ENCODE measurements at regions not wholly inside any gene's neighbourhood (a gene's known extent, or its start where the extent isn't known, plus 50 kb on each side); places are given as distances from the start of the nearest gene placed in this dataset.

- H3K27me3 ChIP-seq (ENCODE audit: control insufficient read depth, insufficient read depth, low read length): no peaks in the 10 kb centered on the region
- H3K36me3 ChIP-seq (ENCODE audit: control insufficient read depth, insufficient read depth, low read length): no peaks in the 10 kb centered on the region
- FAIRE-seq (no peak), DNase-seq (ENCODE audit: low read depth) (no peak)
- no peak overlapping the region for H3K4me3 ChIP-seq (ENCODE audit: low read depth, low read length)
- no peak for TF ChIP-seq CTCF (IDR thresholded peaks at IDR 0.05; ENCODE audit: insufficient read depth, low read length, severe bottlenecking)
Measured at GRCh38 chr3:82741346-82741745, 979.9 kb upstream of the GBE1 start.

DNA sequence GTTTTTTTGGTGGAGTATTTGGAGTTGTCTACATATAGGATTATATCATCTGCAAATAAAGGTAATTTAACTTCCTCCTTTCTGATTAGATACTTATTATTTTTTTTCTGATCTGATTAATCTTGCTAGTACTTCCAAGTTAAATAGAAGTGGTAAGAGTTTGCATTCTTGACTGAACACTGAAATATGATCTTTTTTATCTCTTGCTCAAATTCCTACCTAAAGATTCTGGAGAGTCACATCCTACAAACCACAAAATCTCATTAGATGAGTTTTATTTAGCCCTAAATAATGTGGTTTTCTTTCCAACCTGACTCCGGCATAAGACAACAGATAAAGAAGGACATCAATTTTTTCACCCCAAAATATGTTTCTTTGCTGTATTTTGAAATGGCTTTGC, 977.9 kb upstream of the GBE1 start:
- Histone ChIP-seq H3K4me3 (ENCODE audit: low read depth, low read length) (no peak overlapping the region), H3K27me3 (ENCODE audit: control insufficient read depth, insufficient read depth, low read length) (no peaks in the 10 kb centered on the region), H3K36me3 (ENCODE audit: control insufficient read depth, insufficient read depth, low read length) (no peaks in the 10 kb centered on the region)
- FAIRE-seq (no peak), DNase-seq (ENCODE audit: low read depth) (no peak)
- no peak for TF ChIP-seq CTCF (IDR thresholded peaks at IDR 0.05; ENCODE audit: insufficient read depth, low read length, severe bottlenecking)

GRCh38 chr3:82736696-82737277, 975.3 kb upstream of the GBE1 start:
- no peaks in the 10 kb centered on the region for H3K36me3 ChIP-seq (ENCODE audit: control insufficient read depth, insufficient read depth, low read length)
- DNase-seq (ENCODE audit: low read depth): no peak
- H3K4me3 ChIP-seq (ENCODE audit: low read depth, low read length): no peak overlapping the region
- no peak for FAIRE-seq
- TF ChIP-seq CTCF (IDR thresholded peaks at IDR 0.05; ENCODE audit: insufficient read depth, low read length, severe bottlenecking): no peak
- H3K27me3 ChIP-seq (ENCODE audit: control insufficient read depth, insufficient read depth, low read length): no peaks in the 10 kb centered on the region

- TF ChIP-seq CTCF (IDR thresholded peaks at IDR 0.05; ENCODE audit: insufficient read depth, low read length, severe bottlenecking): no peak
- H3K36me3 ChIP-seq (ENCODE audit: control insufficient read depth, insufficient read depth, low read length): no peaks in the 10 kb centered on the region
- no peak overlapping the region for H3K4me3 ChIP-seq (ENCODE audit: low read depth, low read length)
- no peak for FAIRE-seq
- DNase-seq (ENCODE audit: low read depth): no peak
- H3K27me3 ChIP-seq (ENCODE audit: control insufficient read depth, insufficient read depth, low read length): no peaks in the 10 kb centered on the region
Measured at GRCh38 chr3:82715091-82715856, 953.8 kb upstream of the GBE1 start.

DNA sequence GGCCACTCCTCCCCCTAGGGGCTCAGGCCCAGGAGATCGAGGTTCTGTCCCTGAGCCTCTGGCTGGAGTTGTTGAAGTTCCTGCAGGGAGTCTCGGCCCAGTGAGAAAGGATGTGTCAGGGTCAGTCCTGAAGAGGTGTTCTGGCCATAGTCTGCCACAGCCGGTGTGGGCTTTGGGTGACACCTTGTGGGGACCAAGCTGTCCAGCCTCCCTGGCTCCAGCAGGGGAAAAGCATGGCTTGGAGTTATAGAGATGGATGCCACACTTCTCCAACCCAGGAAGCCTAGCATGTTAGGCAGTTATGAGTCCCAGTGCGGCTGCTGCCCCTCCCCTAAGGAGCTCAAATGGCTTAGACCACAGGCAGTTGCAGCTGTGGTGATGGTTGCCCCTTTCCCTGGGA, 945.6 kb upstream of the GBE1 start:
- H3K27me3 ChIP-seq (ENCODE audit: control insufficient read depth, insufficient read depth, low read length): no peaks in the 10 kb centered on the region
- no peak overlapping the region for H3K4me3 ChIP-seq (ENCODE audit: low read depth, low read length)
- peak; percentile 54 for TF ChIP-seq CTCF (IDR thresholded peaks at IDR 0.05; ENCODE audit: insufficient read depth, low read length, severe bottlenecking)
- FAIRE-seq (no peak), DNase-seq (ENCODE audit: low read depth) (peak; percentile 1)
- H3K36me3 ChIP-seq (ENCODE audit: control insufficient read depth, insufficient read depth, low read length): no peaks in the 10 kb centered on the region

All from bronchial epithelial cell (primary cell).